GM23338 (cell line): ENCODE measurements at regions not wholly inside any gene's neighbourhood (a gene's known extent, or its start where the extent isn't known, plus 50 kb on each side); places are given as distances from the start of the nearest gene placed in this dataset.

Experiments used
- EZH2phosphoT487 ChIP-seq: fragments of 200-600 bp; sonication (generic); IDR thresholded peaks from one replicate; pipeline ENCODE4 v1.8.1; 2018; ENCODE audit warnings: antibody characterized with exemption; ENCODE audit not compliant: unreplicated experiment
- POLR2AphosphoS5 ChIP-seq: IDR thresholded peaks from 2 replicates; pipeline ENCODE4 v1.6.1; 2016; ENCODE audit warnings: antibody characterized with exemption, low read depth
- REST ChIP-seq: IDR thresholded peaks from one replicate; pipeline ENCODE4 v1.6.1; 2018; ENCODE audit warnings: antibody characterized with exemption; ENCODE audit not compliant: unreplicated experiment
- TF ChIP-seq, protein P1 (sequence below), 2 experiments: fragments of 200-600 bp in 1 of 2; sonication (generic) in 1 of 2; conservative IDR thresholded peaks; 2 replicates each; pipeline versions ENCODE4 v1.5.1 to v1.6.1; 2016 to 2017; ENCODE audit warnings: antibody characterized with exemption in 2 of 2, low read depth in 2 of 2, mild to moderate bottlenecking in 2 of 2, moderate library complexity in 1 of 2

DNA sequence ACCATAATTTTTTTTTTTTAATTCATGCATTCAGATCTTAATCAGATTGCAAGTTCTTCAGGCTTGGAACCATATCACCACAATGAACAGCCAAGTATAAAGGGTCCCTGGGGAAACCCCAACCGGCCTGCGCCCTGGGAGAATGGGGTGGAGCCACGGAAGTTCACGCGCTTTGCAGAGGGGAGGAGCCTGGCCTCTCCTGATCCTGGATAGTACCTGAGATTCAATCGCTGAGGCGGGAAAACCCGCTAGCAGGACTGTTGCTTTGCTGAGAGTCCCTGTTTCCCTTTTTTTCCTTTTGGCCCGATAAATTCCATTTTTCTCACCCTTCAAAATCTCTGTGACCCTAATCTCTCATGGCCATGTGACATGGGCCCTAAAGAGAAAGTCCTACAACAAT, 385.1 kb downstream of the IRS2 start:
- TF ChIP-seq POLR2AphosphoS5: no peak
- TF ChIP-seq, protein P1, sequence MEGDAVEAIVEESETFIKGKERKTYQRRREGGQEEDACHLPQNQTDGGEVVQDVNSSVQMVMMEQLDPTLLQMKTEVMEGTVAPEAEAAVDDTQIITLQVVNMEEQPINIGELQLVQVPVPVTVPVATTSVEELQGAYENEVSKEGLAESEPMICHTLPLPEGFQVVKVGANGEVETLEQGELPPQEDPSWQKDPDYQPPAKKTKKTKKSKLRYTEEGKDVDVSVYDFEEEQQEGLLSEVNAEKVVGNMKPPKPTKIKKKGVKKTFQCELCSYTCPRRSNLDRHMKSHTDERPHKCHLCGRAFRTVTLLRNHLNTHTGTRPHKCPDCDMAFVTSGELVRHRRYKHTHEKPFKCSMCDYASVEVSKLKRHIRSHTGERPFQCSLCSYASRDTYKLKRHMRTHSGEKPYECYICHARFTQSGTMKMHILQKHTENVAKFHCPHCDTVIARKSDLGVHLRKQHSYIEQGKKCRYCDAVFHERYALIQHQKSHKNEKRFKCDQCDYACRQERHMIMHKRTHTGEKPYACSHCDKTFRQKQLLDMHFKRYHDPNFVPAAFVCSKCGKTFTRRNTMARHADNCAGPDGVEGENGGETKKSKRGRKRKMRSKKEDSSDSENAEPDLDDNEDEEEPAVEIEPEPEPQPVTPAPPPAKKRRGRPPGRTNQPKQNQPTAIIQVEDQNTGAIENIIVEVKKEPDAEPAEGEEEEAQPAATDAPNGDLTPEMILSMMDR (conservative IDR thresholded peaks at IDR 0.05; ENCODE audit: low read depth in 2 of 2): no peak
- TF ChIP-seq EZH2phosphoT487: no peak
- no peak for TF ChIP-seq REST
